Muscle of arm (tissue), 1 donor: ENCODE measurements at regions not wholly inside any gene's neighbourhood (a gene's known extent, or its start where the extent isn't known, plus 50 kb on each side); places are given as distances from the start of the nearest gene placed in this dataset.

Experiments
- DNase-seq: peaks from one replicate; pipeline ENCODE4 v3.0.0-alpha.2; 2013

DNA sequence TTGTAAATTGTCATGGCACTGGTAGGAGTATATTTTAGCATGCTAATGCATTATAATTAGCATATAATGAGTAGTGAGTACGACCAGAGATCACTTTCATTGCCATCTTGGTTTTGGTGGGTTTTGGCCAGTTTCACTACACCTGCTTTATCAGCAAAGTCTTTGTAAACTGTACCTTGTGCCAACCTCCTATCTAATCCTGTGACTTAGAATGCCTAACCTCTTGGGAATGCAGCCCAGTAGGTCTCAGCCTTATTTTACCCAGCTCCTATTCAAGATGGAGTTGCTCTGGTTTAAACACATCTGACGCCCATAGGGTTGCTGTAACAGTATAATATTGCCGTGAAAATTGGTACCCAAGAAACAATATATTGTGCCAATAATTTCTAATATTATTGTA lies 159.4 kb downstream of the MAGEB5 start:
- no peak for DNase-seq

DNA sequence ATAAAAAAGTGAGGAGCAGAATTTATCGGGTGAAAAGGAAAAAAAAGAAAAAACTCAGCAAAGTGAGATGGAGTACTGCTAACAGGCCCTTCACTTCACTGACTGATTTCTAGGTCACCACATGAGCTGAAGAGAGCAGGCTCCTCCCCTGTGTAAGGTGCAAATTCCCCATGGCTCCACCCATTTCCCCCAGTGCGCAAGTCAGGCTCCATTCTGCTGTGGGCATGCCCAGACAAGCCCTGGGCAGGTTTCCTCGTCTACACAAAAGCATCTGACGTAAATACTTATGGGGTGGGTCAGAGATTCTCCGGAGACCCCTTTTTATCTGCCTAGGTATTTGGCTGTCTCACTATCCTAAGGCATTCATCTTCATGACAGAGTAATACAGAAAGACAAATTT lies 157.9 kb downstream of the MAGEB5 start:
- no peak for DNase-seq

DNA sequence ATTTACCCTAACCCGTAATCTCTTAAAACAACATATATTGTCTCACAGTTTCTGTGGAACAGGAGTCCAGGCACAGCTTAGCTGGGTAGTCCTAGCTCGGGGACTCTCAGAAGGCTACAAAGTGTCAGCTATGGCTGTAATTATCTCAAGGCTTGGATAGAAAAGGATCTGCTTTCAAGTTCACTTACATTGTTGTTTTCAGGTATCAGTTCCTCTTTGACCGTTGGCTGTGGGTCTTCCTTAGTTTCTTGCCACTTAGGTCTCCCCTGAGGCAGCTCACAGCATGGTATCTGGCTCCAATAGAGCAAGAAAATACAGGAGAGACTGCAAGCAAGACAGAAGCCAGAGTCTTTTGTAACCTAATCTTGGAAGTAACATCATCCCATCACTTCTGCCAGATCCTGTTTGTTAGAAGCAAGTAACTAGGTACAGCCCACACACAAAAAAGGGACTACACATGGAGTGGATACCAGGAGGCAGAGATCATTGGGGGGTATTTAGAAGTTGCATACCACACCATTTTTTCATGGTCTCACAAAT lies 137.0 kb downstream of the MAGEB5 start:
- DNase-seq = no peak

DNA sequence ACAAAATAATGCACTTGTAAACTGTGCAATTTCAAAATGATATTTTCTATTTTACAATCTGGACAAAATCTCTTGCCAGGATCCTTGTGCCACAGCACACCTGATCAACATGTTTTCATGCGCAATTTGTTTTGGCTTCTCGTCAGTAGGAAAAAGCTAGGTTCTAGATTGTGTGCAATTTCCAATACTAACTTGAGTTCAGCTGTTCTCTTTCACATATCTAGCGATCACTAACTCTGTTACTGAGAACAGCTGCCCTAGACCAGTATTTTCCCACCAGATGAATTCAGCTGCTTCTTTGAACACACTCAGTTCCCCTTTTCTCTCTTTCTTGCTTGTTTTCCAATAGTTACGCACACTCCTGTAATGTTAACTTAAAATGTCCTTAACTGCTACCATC lies 131.2 kb downstream of the MAGEB5 start:
- no peak for DNase-seq

DNA sequence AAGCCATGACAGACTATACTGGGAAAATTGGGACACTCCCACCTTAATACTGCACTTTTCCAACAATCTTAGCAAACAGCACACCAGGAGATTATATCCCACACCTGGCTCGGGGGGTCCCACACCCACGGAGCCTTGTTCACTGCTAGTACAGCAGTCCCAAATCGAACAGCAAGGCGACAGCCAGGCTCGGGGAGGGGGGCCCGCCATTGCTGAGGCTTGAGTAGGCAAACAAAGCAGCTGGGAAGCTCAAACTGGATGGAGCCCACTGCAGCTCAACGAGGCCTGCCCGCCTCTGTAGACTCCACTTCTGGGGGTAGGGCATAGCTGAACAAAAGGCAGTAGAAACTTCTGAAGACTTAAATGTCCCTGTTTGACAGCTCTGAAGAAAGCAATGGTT lies 118.3 kb downstream of the MAGEB5 start:
- no peak for DNase-seq

DNA sequence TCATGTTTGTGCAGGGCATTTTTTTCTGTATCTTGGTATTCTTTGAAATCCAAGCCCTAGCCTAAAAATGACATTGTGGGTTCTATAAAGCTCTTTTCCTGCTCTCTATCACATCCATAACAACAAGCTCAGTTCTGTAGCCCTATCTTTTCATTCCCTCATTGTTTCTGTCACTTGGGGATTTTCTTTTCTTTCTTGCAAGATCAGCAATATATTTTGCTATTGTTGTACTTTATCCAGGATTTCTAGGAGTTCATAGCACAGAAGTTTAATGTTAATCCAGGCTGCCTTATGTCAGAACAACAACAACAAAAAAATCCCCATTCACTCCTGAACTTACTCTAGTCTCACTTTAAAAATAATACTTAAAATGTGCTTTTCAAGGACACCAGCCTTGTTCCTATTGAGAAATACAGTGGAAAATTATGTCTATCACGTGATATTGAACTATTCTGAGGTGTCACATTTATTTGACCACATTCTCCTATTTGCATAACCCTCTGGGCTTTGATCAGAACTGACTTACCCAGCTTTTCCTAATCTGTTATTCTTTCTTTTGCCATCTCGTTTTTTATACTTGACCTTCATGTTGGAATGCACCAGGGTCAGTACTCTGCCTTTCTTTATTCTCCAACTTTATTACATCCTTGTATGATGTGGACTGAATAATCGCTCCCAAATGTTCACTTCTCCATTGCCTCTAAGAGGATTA lies 112.8 kb downstream of the MAGEB5 start:
- no peak for DNase-seq

DNA sequence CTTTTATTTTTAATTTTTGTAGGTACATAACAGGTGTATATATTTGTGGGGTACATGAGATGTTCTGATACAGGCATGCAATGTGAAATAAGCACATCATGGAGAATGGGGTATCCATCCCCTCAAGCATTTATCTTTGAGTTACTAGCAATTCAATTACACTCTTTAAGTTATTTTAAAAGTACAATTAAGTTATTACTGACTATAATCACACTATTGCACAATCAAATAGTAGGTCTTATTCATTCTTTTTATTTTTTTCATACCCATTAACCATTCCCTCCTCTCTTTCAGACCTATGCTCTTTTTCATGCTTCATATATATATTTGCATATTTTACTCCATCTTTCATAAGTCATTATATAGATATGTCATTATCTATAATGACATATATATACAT lies 93.3 kb downstream of the MAGEB5 start:
- DNase-seq = no peak

DNA sequence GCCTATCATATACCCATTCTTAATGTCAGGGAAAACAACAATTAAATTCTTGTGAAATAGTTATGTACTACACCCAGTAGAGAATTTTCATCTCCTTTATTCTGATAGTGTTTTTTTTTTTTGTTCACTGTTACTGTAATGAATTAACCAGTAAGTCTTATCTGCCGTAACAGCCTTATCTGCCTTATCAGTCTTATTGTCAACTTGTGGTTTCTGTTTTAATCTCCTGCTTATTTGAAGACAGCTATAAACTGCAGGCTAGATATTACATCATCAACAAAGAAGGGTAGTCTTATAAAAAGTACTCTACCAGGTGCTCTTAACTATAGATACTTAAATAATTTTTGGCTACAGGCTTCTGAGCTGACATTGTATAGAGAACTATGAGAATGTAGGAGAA lies 79.5 kb downstream of the MAGEB5 start:
- DNase-seq = no peak

DNA sequence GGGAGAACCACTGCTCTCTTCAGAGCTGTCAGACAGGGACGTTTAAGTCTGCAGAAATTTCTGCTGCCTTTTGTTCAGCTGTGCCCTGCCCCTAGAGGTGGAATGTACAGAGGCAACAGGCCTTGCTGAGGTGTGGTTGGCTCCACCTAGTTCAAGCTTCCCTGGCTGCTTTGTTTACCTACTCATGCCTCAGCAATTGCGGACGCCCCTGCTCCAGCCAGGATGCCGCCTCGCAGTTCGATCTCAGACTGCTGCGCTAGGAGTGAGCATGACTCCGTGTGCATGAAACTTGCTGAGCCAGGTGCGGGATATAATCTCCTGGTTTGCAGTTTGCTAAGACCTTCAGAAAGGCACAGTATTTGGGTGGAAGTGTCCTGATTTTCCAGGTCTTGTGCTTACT lies 70.9 kb downstream of the MAGEB5 start:
- no peak for DNase-seq
